DMS79 (cell line): ENCODE measurements at regions not wholly inside any gene's neighbourhood (a gene's known extent, or its start where the extent isn't known, plus 50 kb on each side); places are given as distances from the start of the nearest gene placed in this dataset.

Experiments
- DNase-seq: peaks from one replicate; lab custom pipeline; 2025; lab: John Stamatoyannopoulos, UW

DNA sequence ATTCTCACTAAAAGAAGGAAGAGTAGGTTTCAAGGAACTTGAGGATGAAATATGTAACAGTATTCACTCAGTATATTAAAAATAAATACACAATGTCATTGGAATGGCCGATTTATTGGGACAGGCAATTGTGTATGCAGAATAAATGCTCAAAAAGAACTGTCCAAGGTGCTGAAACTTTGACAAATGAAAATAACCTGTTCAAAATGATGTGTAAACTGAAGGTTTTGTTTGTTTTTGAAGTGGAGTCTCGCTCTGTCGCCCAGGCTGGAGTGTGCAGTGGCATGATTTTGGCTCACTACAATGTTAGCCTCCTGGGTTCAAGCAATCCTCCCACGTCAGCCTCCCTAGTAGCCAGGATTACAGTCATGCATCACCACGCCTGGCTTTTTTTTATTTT lies 318.7 kb upstream of the RBFOX1 start:
- DNase-seq: no peak

- DNase-seq: no peak
These were observed 328.4 kb upstream of the RBFOX1 start for GRCh38 chr16:7004266-7004665.

GRCh38 chr16:6993544-6993943 lies 339.1 kb upstream of the RBFOX1 start:
- DNase-seq: peak; percentile 66

DNA sequence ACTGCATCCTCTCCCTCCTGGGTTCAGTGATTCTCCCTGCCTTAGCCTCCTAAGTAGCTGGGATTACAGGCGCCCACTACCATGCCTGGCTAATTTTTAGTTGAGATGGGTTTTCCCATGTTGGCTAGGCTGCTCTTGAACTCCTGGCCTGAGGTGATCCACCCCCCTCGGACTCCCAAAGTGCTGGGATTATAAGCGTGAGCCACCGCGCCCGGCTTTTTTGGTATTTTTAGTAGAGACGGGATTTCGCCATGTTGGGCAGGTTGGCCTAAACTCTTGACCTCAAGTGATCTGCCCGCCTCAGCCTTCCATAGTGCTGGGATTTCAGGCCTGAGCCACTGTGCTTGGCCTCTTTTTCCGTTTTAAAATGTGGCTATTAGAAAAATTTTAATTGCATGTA lies 343.8 kb upstream of the RBFOX1 start:
- DNase-seq: no peak

DNA sequence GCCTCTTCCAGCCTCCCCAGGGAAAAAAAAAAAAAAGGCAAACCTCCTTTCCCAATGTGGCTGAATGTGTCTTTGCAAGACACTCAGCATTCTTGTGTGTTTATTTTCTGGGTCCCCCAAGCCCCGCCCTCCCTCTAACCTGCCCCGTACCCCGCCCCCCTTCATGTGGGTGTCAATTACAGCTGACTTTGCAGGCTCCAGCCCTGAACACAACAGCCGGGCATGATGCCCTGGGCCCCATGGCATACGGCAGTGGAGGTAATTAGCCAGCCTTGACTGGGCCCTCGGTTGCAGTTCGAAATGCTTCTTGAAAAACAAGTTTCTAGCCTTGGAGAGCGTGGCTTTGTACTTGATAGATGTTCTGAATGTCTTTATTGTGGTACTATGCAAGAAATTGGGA lies 354.7 kb upstream of the RBFOX1 start:
- no peak for DNase-seq

- DNase-seq: no peak
These were observed 355.4 kb upstream of the RBFOX1 start for GRCh38 chr16:6977291-6977690.

DNA sequence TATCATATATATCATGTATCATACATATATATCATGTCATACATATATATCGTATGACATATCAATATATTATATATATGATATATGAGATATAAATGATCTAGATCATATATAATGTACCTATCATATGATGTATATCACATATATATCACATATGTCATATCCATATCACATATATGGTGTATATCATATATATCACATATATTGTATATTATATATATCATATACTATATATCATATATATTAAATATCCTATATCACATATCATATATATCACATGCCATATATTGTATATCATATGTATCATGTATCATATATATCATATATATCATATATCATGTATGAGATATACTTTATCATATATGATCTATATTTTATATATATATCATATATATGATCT lies 355.9 kb upstream of the RBFOX1 start:
- no peak for DNase-seq

DNA sequence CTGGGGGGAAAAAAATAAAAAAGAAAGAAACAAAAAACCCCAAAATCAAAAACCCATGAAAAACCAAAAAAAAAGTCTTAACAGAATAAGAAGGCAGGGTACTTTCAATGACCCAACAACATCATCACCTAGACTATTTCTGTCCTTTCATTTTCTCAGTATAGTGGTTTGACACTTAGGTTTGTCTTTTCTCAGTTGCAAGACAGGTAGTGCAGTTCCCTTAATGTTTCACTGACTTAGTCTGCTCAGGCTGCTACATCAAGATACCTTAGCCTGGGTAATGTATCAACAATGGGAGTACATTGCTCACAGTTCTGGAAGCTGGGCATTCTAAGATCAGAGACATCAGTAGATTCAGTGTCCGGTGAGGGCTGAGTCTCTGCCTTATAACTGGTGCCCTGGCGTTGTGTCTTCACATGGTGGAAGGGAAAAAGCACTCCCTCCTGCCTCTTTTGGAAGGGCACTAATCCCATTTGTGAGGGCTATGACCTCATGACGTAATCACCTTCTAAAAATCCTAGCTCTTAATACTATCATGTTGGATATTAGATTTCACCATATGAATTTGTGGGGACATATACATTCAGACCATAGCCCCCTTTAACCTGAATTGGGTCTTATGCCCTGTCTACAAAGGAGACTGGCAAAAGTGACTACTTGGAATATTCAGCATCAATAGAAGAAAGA lies 362.3 kb upstream of the RBFOX1 start:
- no peak for DNase-seq

DNA sequence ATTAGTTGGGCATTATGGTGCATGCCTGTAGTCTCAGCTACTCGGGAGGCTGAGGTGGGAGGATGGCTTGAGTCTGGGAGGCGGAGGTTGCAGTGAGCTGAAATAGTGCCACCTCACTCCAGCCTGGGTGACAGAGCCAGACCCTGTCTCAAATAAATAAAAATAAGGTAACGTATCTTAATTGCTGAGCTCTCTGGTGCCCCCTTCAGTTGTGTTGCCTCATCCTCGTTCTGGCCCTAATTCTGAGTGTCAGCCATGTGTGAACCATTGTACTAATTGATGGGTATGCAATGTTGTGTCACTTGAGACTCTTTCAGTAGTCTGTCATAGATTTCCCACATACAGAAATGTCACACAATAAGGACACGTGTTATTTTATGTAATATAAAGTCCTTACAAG lies 363.1 kb upstream of the RBFOX1 start:
- no peak for DNase-seq

- DNase-seq: no peak
These were observed 364.8 kb upstream of the RBFOX1 start for GRCh38 chr16:6967796-6968320.

DNA sequence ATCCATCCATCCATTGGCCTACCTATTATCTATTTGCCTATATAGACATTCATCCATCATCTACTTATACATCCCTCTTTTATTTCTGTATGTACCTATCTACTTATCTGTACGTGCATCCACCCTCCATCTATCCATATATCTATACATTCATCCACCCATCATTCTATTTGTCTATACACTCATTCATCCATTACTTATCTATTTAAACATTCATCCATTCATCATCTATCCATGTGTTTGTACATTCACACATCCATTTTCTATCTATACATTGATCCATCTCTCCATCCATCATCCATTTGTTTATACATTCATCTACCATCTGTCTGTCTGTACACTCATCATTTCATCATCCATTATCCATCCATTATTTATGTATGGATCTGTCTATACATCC lies 365.7 kb upstream of the RBFOX1 start:
- no peak for DNase-seq

DNA sequence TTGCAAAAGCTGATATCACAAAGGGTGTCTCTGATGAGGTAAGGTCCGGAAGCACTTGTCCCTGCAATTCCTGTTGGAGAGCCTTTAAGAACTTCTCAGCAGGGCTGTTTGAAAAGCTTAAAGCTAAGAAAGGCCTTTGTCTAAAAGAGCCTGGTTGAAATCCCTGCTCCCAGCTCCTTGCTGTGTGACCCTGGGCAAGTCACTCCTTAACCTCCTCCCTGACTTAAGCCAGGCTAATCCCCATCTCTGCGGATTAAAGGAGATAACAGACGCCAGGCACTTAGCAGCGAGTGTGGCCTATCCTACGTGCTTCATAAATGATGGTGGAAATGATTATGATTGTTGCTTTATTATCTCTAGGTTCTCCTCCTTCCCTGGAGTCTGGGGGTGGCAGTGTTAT lies 368.0 kb upstream of the RBFOX1 start:
- no peak for DNase-seq

GRCh38 chr16:6961704-6962103 lies 370.9 kb upstream of the RBFOX1 start:
- DNase-seq: no peak

GRCh38 chr16:6958184-6958583 lies 374.5 kb upstream of the RBFOX1 start:
- no peak for DNase-seq

DNA sequence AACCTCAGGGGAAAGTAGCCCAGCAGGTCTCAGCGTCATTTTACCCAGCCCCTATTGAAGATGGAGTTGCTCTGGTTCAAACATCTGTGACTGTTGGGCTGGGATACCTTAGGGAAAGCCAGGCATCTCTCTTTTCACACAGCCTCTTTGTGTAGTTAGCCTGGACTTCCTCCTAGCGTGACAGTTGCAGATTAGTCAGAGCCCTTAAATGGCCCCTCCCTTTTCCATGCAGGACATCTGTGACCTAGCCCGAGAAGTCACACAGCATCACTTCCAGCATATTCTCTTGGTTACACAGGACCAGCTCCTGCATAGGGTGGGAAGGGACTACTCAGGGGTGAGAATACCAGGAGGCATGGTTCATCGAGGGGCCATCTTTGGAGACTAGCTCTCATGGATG lies 375.0 kb upstream of the RBFOX1 start:
- DNase-seq: no peak

DNA sequence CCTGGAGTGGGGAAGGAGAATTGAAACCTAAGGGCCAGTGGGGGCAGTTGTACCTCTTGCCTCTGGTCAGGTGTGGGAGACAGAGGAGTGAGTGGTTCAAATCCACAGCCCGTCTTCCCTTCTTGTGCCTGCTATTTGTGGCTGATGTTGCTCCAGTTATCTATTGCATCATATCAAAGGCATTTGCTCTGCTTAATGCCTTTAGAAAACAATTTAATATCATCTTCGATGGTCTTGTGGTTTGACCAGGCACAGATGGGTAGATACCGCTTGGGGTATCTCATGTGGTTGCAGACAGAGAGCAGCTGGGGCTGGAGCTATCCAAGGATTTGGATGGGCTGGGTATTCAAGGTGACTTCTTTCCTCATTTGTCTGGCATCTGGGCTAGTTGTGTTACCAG lies 376.1 kb upstream of the RBFOX1 start:
- no peak for DNase-seq

DNA sequence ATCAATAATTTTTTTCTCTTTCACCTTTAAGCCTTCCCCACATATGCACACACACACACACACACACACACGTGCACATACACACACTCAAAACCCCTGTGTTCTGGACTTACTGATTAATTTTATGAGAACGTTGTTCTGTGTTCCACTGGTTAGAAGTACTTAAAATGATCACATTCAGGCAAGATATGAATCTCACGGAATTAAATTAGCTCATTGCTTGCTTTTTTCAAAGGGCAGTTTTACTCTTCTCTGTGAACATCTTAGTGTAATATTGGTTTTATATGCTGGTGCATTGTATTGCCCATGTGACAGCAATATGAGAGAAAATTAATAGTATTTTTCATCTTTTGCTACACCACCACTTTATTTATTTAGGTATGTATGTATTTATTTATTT lies 377.3 kb upstream of the RBFOX1 start:
- no peak for DNase-seq

DNA sequence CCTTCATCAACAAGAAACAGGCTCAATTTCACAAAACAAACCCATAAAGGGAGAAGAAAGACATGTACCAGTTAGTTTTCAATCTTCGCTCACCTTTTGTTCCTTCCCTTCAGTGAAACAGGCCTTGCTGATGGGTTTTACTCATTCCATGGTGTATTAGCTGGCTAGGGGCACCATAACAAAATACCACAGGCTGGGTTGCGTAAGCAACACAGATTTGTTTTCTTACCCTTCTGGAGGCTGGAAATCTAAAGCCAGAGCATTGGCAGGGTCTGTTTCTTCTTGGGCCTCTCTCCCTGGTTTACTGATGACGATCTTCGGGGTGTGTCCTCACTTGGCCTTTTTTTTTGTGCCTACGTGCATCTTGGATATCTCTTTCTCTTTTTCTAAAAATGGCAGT lies 383.4 kb upstream of the RBFOX1 start:
- no peak for DNase-seq

- DNase-seq: no peak
These were observed 385.4 kb upstream of the RBFOX1 start for GRCh38 chr16:6947291-6947690.

DNA sequence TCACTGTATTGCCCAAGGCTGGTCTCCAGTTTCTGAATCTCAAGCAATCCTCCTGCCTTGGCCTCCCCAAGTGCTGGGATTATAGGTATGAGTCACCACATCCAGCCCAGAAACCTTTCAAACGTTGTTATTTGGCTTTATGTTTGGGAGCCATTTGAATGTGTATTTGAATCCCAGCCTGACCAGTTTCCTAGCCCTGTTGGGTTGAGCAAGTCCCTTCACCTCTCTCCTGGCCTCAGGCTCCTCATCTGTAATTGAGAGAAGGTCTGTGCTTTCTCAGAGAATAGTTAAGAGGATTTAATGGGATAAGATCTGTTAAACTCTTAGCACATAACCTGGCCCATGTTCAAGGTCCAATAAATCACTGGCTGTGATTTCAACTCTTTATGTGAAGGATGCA lies 385.8 kb upstream of the RBFOX1 start:
- DNase-seq: no peak

GRCh38 chr16:6946106-6946505 lies 386.5 kb upstream of the RBFOX1 start:
- DNase-seq: no peak

GRCh38 chr16:6940968-6941367 lies 391.7 kb upstream of the RBFOX1 start:
- no peak for DNase-seq

- no peak for DNase-seq
These were observed 395.0 kb upstream of the RBFOX1 start for GRCh38 chr16:6937641-6938040.

GRCh38 chr16:6932871-6933385 lies 399.7 kb upstream of the RBFOX1 start:
- DNase-seq: peak; percentile 3
